ENCODE measurements at regions not wholly inside any gene's neighbourhood (a gene's known extent, or its start where the extent isn't known, plus 50 kb on each side); places are given as distances from the start of the nearest gene placed in this dataset.

DNA sequence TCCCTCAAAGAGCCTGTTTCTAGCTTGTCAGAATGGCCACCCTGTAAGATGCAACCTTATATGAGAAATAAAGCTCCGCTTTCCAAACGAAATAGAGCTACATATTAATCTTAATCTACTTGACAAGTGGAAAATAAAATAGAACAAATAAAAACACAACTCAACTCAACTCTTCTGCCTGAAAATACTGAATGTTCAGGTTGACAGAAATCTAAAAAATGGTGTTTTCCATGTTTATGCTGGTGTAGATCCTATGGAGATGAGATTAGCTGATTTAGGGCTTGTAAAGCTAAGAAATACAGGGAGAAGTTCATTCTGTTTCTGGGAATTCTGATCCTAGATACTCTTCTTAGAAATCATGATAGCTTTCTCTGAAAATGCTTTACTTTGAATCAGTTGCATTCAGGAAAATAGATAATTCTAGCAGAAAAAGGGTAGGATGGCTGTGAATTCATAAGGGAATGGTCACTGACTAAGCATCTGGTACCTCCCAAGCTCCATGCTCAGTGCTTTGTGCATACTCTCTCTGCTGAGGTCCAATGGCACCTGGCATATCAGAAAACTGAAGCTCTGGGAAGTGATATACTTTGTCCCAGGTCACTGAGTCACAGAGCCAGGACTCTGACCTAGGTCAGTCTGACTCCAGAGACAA is 89.2 kb upstream of the EXOC1L start:
- H3K4me3 ChIP-seq (ENCODE audit: low read length): no peak overlapping the region
- H3K27me3 ChIP-seq (replicated peaks; ENCODE audit: control insufficient read depth, insufficient read depth, low read length): no peaks in the 10 kb centered on the region
- H3K36me3 ChIP-seq (ENCODE audit: control insufficient read depth, insufficient read depth, low read length, severe bottlenecking): no peaks in the 10 kb centered on the region
- no peak for DNase-seq (ENCODE audit: low read depth)
- H3K4me1 ChIP-seq (ENCODE audit: control insufficient read depth, insufficient read depth, low read length): peaks cover 7% of the 10 kb centered on the region
- no peak overlapping the region for H3K9ac ChIP-seq (ENCODE audit: low read length)
- no peaks in the 10 kb centered on the region for H3K9me3 ChIP-seq (ENCODE audit: control insufficient read depth, low read length)

DNA sequence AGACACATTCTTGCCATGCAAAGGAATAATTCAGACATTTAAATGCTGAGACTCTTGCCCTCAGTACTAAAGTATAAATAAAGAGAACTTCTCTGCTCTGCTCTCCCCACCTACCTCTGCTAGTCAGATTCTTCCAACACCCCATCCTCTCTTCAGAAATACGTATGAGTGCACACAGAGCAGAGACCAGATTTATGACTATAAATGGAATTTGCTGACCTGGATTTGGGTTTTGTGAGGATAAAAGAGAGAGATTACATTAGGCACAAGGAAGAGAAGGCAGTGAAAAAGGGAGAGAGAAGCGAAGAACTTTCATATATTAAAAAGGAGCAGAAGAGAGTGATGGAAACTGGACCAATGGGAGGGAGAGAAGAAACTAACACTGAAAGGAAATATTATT is 87.6 kb upstream of the EXOC1L start:
- no peaks in the 10 kb centered on the region for H3K9me3 ChIP-seq (ENCODE audit: control insufficient read depth, low read length)
- H3K27me3 ChIP-seq (replicated peaks; ENCODE audit: control insufficient read depth, insufficient read depth, low read length): no peaks in the 10 kb centered on the region
- H3K36me3 ChIP-seq (ENCODE audit: control insufficient read depth, insufficient read depth, low read length, severe bottlenecking): no peaks in the 10 kb centered on the region
- no peak for DNase-seq (ENCODE audit: low read depth)
- no peak overlapping the region for H3K9ac ChIP-seq (ENCODE audit: low read length)
- H3K4me3 ChIP-seq (ENCODE audit: low read length): no peak overlapping the region
- H3K4me1 ChIP-seq (ENCODE audit: control insufficient read depth, insufficient read depth, low read length): peaks cover 7% of the 10 kb centered on the region

DNA sequence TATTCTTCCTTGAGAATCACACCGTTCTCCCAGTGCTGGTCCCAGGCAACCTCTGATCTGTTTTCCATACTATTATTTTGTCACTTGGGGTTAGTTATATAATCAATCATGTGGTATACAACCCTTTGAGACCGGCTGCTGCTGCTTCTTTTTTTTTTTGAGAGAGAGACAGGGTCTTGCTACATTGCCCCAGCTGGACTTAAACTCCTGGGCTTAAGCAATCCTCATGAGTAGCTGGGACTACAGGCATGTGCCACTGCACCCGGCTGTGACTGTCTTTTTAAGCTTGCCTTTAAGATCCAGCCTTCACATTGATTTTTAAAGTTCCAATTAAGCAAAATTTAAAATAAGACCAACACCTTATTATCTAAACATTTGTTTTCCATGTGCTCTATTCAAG is 86.7 kb upstream of the EXOC1L start:
- Histone ChIP-seq H3K4me1 (ENCODE audit: control insufficient read depth, insufficient read depth, low read length) (peaks cover 7% of the 10 kb centered on the region), H3K4me3 (ENCODE audit: low read length) (no peak overlapping the region), H3K9me3 (ENCODE audit: control insufficient read depth, low read length) (no peaks in the 10 kb centered on the region), H3K9ac (ENCODE audit: low read length) (no peak overlapping the region), H3K36me3 (ENCODE audit: control insufficient read depth, insufficient read depth, low read length, severe bottlenecking) (no peaks in the 10 kb centered on the region), H3K27me3 (replicated peaks; ENCODE audit: control insufficient read depth, insufficient read depth, low read length) (no peaks in the 10 kb centered on the region)
- no peak for DNase-seq (ENCODE audit: low read depth)

- Histone ChIP-seq H3K27me3 (replicated peaks; ENCODE audit: control insufficient read depth, insufficient read depth, low read length) (no peaks in the 10 kb centered on the region), H3K9me3 (ENCODE audit: control insufficient read depth, low read length) (no peaks in the 10 kb centered on the region), H3K9ac (ENCODE audit: low read length) (no peak overlapping the region), H3K4me1 (ENCODE audit: control insufficient read depth, insufficient read depth, low read length) (peaks cover 7% of the 10 kb centered on the region), H3K36me3 (ENCODE audit: control insufficient read depth, insufficient read depth, low read length, severe bottlenecking) (no peaks in the 10 kb centered on the region), H3K4me3 (ENCODE audit: low read length) (no peak overlapping the region)
- DNase-seq (ENCODE audit: low read depth): peak; percentile 7
Observed at GRCh38 chr4:55733932-55734331, 85.7 kb upstream of the EXOC1L start.

GRCh38 chr4:55736605-55737183 is 82.9 kb upstream of the EXOC1L start:
- peaks cover 7% of the 10 kb centered on the region for H3K4me1 ChIP-seq (ENCODE audit: control insufficient read depth, insufficient read depth, low read length)
- no peak overlapping the region for H3K4me3 ChIP-seq (ENCODE audit: low read length)
- H3K27me3 ChIP-seq (replicated peaks; ENCODE audit: control insufficient read depth, insufficient read depth, low read length): no peaks in the 10 kb centered on the region
- H3K9ac ChIP-seq (ENCODE audit: low read length): no peak overlapping the region
- DNase-seq (ENCODE audit: low read depth): peak; percentile 5
- no peaks in the 10 kb centered on the region for H3K9me3 ChIP-seq (ENCODE audit: control insufficient read depth, low read length)
- no peaks in the 10 kb centered on the region for H3K36me3 ChIP-seq (ENCODE audit: control insufficient read depth, insufficient read depth, low read length, severe bottlenecking)

GRCh38 chr4:55742655-55743202 is 76.9 kb upstream of the EXOC1L start:
- peaks cover 12% of the 10 kb centered on the region for H3K27me3 ChIP-seq (replicated peaks; ENCODE audit: control insufficient read depth, insufficient read depth, low read length)
- no peaks in the 10 kb centered on the region for H3K4me1 ChIP-seq (ENCODE audit: control insufficient read depth, insufficient read depth, low read length)
- no peaks in the 10 kb centered on the region for H3K36me3 ChIP-seq (ENCODE audit: control insufficient read depth, insufficient read depth, low read length, severe bottlenecking)
- no peak overlapping the region for H3K9ac ChIP-seq (ENCODE audit: low read length)
- DNase-seq (ENCODE audit: low read depth): no peak
- H3K9me3 ChIP-seq (ENCODE audit: control insufficient read depth, low read length): no peaks in the 10 kb centered on the region
- H3K4me3 ChIP-seq (ENCODE audit: low read length): no peak overlapping the region

- Histone ChIP-seq H3K27me3 (replicated peaks; ENCODE audit: control insufficient read depth, insufficient read depth, low read length) (peaks cover 19% of the 10 kb centered on the region), H3K9ac (ENCODE audit: low read length) (no peak overlapping the region), H3K9me3 (ENCODE audit: control insufficient read depth, low read length) (no peaks in the 10 kb centered on the region), H3K36me3 (ENCODE audit: control insufficient read depth, insufficient read depth, low read length, severe bottlenecking) (no peaks in the 10 kb centered on the region), H3K4me3 (ENCODE audit: low read length) (no peak overlapping the region), H3K4me1 (ENCODE audit: control insufficient read depth, insufficient read depth, low read length) (no peaks in the 10 kb centered on the region)
- DNase-seq (ENCODE audit: low read depth): no peak
Observed at GRCh38 chr4:55744369-55744768, 75.2 kb upstream of the EXOC1L start.

- Histone ChIP-seq H3K36me3 (ENCODE audit: control insufficient read depth, insufficient read depth, low read length, severe bottlenecking) (no peaks in the 10 kb centered on the region), H3K27me3 (replicated peaks; ENCODE audit: control insufficient read depth, insufficient read depth, low read length) (peaks cover 19% of the 10 kb centered on the region), H3K9me3 (ENCODE audit: control insufficient read depth, low read length) (no peaks in the 10 kb centered on the region), H3K4me3 (ENCODE audit: low read length) (no peak overlapping the region), H3K9ac (ENCODE audit: low read length) (no peak overlapping the region), H3K4me1 (ENCODE audit: control insufficient read depth, insufficient read depth, low read length) (no peaks in the 10 kb centered on the region)
- no peak for DNase-seq (ENCODE audit: low read depth)
Observed at GRCh38 chr4:55745014-55745413, 74.6 kb upstream of the EXOC1L start.

DNA sequence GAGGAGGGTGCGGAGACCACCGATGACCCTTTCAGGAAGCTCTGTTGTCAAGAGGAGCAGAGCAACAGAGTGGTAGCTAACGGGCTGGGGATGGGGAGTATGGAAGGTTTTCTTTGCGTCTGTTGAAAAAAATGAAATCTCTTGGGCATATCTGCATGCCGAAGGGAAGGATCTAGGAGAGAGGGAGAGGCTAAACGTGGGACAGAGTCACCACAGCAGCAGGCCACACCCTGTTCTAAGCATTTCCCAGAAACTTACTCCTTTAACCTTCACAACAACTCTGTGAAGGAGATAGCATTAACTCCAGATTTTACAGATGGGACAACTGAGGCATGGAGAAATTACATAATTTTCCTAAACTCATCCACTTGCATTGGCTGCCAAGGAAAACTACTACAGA is 71.8 kb upstream of the EXOC1L start:
- Histone ChIP-seq H3K9ac (ENCODE audit: low read length) (no peak overlapping the region), H3K27me3 (replicated peaks; ENCODE audit: control insufficient read depth, insufficient read depth, low read length) (peaks cover 22% of the 10 kb centered on the region), H3K9me3 (ENCODE audit: control insufficient read depth, low read length) (no peaks in the 10 kb centered on the region), H3K36me3 (ENCODE audit: control insufficient read depth, insufficient read depth, low read length, severe bottlenecking) (no peaks in the 10 kb centered on the region), H3K4me1 (ENCODE audit: control insufficient read depth, insufficient read depth, low read length) (no peaks in the 10 kb centered on the region), H3K4me3 (ENCODE audit: low read length) (no peak overlapping the region)
- DNase-seq (ENCODE audit: low read depth): no peak

GRCh38 chr4:55749666-55750065 is 69.9 kb upstream of the EXOC1L start:
- Histone ChIP-seq H3K9me3 (ENCODE audit: control insufficient read depth, low read length) (no peaks in the 10 kb centered on the region), H3K4me3 (ENCODE audit: low read length) (no peak overlapping the region), H3K9ac (ENCODE audit: low read length) (no peak overlapping the region), H3K27me3 (replicated peaks; ENCODE audit: control insufficient read depth, insufficient read depth, low read length) (peaks cover 22% of the 10 kb centered on the region), H3K36me3 (ENCODE audit: control insufficient read depth, insufficient read depth, low read length, severe bottlenecking) (no peaks in the 10 kb centered on the region), H3K4me1 (ENCODE audit: control insufficient read depth, insufficient read depth, low read length) (no peaks in the 10 kb centered on the region)
- DNase-seq (ENCODE audit: low read depth): no peak

DNA sequence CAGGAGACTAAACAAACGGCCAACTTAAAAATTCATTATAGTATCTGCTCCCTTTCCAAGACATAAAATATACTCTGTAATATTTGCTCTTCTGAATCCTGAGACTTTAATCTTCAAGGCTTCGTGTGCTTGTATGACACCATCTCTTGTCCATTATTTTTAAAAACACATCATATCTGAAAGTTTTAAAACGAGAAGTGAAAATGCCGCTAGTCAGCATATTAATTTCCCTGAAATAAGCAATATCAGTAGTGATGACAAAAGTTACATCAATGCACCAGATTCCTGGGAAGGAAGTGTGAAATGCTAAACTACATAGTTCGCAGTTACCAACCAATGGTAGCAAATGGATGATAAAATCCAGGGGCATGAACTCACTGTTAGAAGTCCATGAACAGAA is 66.8 kb upstream of the EXOC1L start:
- no peak overlapping the region for H3K4me3 ChIP-seq (ENCODE audit: low read length)
- H3K9ac ChIP-seq (ENCODE audit: low read length): no peak overlapping the region
- peaks cover 1% of the 10 kb centered on the region for H3K4me1 ChIP-seq (ENCODE audit: control insufficient read depth, insufficient read depth, low read length)
- H3K27me3 ChIP-seq (replicated peaks; ENCODE audit: control insufficient read depth, insufficient read depth, low read length): peaks cover 9% of the 10 kb centered on the region
- DNase-seq (ENCODE audit: low read depth): no peak
- no peaks in the 10 kb centered on the region for H3K36me3 ChIP-seq (ENCODE audit: control insufficient read depth, insufficient read depth, low read length, severe bottlenecking)
- no peaks in the 10 kb centered on the region for H3K9me3 ChIP-seq (ENCODE audit: control insufficient read depth, low read length)

- peaks cover 11% of the 10 kb centered on the region for H3K4me1 ChIP-seq (ENCODE audit: control insufficient read depth, insufficient read depth, low read length)
- H3K36me3 ChIP-seq (ENCODE audit: control insufficient read depth, insufficient read depth, low read length, severe bottlenecking): no peaks in the 10 kb centered on the region
- DNase-seq (ENCODE audit: low read depth): no peak
Observed at GRCh38 chr4:55753856-55754255, 65.7 kb upstream of the EXOC1L start.

More at GRCh38 chr4:55753856-55754255, 65.7 kb upstream of the EXOC1L start:
- H3K27me3 ChIP-seq (replicated peaks; ENCODE audit: control insufficient read depth, insufficient read depth, low read length): peaks cover 3% of the 10 kb centered on the region
- H3K4me3 ChIP-seq (ENCODE audit: low read length): no peak overlapping the region
- H3K9ac ChIP-seq (ENCODE audit: low read length): no peak overlapping the region
- H3K9me3 ChIP-seq (ENCODE audit: control insufficient read depth, low read length): no peaks in the 10 kb centered on the region
